ENCODE measurements at regions not wholly inside any gene's neighbourhood (a gene's known extent, or its start where the extent isn't known, plus 50 kb on each side); places are given as distances from the start of the nearest gene placed in this dataset.

GRCh38 chr1:58200437-58200836 is 346.1 kb downstream of the OMA1 start:
- H3K27me3 Mint-ChIP-seq (ENCODE audit: insufficient read depth) = no peaks in the 10 kb centered on the region; the same call in 1 of the 2 replicates
- H3K27ac Mint-ChIP-seq = no peak overlapping the region
- no peak overlapping the region for H3K4me3 Mint-ChIP-seq
- DNase-seq = no peak
- no peak for TF ChIP-seq CTCF (IDR thresholded peaks at IDR 0.05)
- peaks cover 9% of the 10 kb centered on the region; the same call in 1 of the 2 replicates for H3K9me3 Mint-ChIP-seq
- H3K36me3 Mint-ChIP-seq (ENCODE audit: low read depth) = no peaks in the 10 kb centered on the region
- no peaks in the 10 kb centered on the region for H3K4me1 Mint-ChIP-seq (ENCODE audit: low read depth)

DNA sequence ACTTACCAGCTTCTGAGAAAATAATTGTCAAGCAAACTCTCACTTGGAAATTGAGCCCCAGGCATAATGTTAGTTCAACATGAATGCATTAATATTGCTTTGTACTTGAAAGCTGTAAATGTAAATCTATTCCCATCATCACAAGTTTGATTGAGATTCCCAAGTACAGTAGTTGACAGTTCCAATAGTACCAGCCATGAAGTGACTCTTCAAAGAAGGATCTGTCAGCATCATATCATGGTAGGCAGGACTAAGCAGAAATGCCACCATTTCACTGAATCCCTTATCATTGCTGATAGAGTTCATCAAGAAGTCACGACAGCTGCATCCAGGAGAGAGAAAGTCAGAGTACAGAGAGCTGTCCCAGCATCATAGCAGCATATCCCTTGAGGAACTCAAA is 348.7 kb downstream of the OMA1 start:
- H3K27ac Mint-ChIP-seq = no peak overlapping the region

DNA sequence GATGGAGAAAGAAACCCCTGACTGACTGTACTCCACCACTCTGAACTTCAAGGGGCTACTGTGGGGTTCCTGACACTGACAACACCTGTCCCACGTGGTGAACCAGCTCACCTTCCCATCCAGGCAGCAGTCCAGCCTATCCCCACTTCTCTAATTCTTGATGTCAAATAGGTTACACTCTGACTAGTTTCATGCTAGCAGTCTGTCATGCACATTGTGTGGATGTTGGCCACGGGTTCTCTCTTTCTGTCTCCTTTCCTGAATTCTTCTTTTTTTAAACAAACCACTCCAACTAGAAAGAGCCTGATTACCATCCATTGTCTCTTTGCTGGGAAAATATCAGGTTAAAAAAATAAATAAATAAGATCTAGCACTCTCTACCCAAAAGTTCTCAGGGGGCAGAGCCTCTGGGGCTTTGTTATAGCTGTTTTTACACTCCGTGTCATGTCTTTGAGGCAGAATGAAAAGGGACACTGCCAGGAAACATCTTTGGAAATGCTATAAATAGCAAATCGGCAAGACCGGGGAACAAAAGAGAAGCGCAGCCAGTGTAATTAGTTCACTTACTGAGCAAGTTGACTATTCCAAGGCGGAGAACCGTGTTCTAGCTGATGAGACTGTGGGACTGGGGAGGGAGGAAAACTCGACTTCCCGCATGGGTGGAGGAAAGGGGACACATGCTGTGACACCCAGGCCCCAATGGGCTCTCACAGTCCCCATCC is 356.1 kb downstream of the OMA1 start:
- H3K4me3 Mint-ChIP-seq = no peak overlapping the region
- H3K27ac Mint-ChIP-seq = no peak overlapping the region
- peaks cover 2% of the 10 kb centered on the region; the same call in 1 of the 2 replicates for H3K27me3 Mint-ChIP-seq (ENCODE audit: insufficient read depth)
- no peak for DNase-seq
- H3K36me3 Mint-ChIP-seq (ENCODE audit: low read depth) = no peaks in the 10 kb centered on the region
- peaks cover 8% of the 10 kb centered on the region for H3K9me3 Mint-ChIP-seq
- TF ChIP-seq CTCF (IDR thresholded peaks at IDR 0.05) = no peak
- no peaks in the 10 kb centered on the region for H3K4me1 Mint-ChIP-seq (ENCODE audit: low read depth)

More for the DNA sequence above, 348.7 kb downstream of the OMA1 start:
- Mint-ChIP-seq H3K4me1 (ENCODE audit: low read depth) (no peaks in the 10 kb centered on the region), H3K9me3 (peaks cover 9% of the 10 kb centered on the region; the same call in 1 of the 2 replicates), H3K36me3 (ENCODE audit: low read depth) (no peaks in the 10 kb centered on the region), H3K27me3 (ENCODE audit: insufficient read depth) (no peaks in the 10 kb centered on the region; the same call in 1 of the 2 replicates), H3K4me3 (no peak overlapping the region)
- no peak for TF ChIP-seq CTCF (IDR thresholded peaks at IDR 0.05)
- no peak for DNase-seq

GRCh38 chr1:58189453-58189852 is 357.1 kb downstream of the OMA1 start:
- H3K36me3 Mint-ChIP-seq (ENCODE audit: low read depth) = no peaks in the 10 kb centered on the region
- no peaks in the 10 kb centered on the region for H3K4me1 Mint-ChIP-seq (ENCODE audit: low read depth)

GRCh38 chr1:58183286-58183685 is 363.2 kb downstream of the OMA1 start:
- H3K4me1 Mint-ChIP-seq (ENCODE audit: low read depth) = no peaks in the 10 kb centered on the region
- H3K4me3 Mint-ChIP-seq = no peak overlapping the region
- H3K9me3 Mint-ChIP-seq = no peaks in the 10 kb centered on the region; the same call in 1 of the 2 replicates
- no peak for TF ChIP-seq CTCF (IDR thresholded peaks at IDR 0.05)
- no peak overlapping the region for H3K27ac Mint-ChIP-seq
- DNase-seq = no peak
- H3K27me3 Mint-ChIP-seq (ENCODE audit: insufficient read depth) = no peaks in the 10 kb centered on the region
- H3K36me3 Mint-ChIP-seq (ENCODE audit: low read depth) = no peaks in the 10 kb centered on the region

More at GRCh38 chr1:58189453-58189852, 357.1 kb downstream of the OMA1 start:
- Mint-ChIP-seq H3K9me3 (peaks cover 8% of the 10 kb centered on the region), H3K4me3 (no peak overlapping the region), H3K27ac (no peak overlapping the region), H3K27me3 (ENCODE audit: insufficient read depth) (peaks cover 2% of the 10 kb centered on the region; the same call in 1 of the 2 replicates)
- no peak for DNase-seq
- no peak for TF ChIP-seq CTCF (IDR thresholded peaks at IDR 0.05)

Data from HFFc6 (cell line).